HUES48 (cell line): ENCODE measurements at regions not wholly inside any gene's neighbourhood (a gene's known extent, or its start where the extent isn't known, plus 50 kb on each side); places are given as distances from the start of the nearest gene placed in this dataset.

Experiments
- H3K27ac ChIP-seq: one replicate; pipeline ENCODE4 v1.7.0; 2013; ENCODE audit warnings: low read depth, low read length, inconsistent platforms
- H3K27me3 ChIP-seq: 2 replicates; pipeline ENCODE4 v1.6.1; 2013; ENCODE audit warnings: mild to moderate bottlenecking, low read length; ENCODE audit not compliant: control insufficient read depth, insufficient read depth
- H3K36me3 ChIP-seq: 2 replicates; pipeline ENCODE4 v1.6.1; 2013; ENCODE audit warnings: low read length; ENCODE audit not compliant: control insufficient read depth, insufficient read depth
- H3K4me1 ChIP-seq: 2 replicates; pipeline ENCODE4 v1.6.1; 2013; ENCODE audit warnings: mild to moderate bottlenecking, low read length; ENCODE audit not compliant: control insufficient read depth, insufficient read depth
- H3K4me3 ChIP-seq: 2 replicates; pipeline ENCODE4 v1.5.1; 2013; ENCODE audit warnings: mild to moderate bottlenecking, low read depth, low read length
- H3K9ac ChIP-seq: 2 replicates; pipeline ENCODE4 v1.6.1; 2013; ENCODE audit warnings: mild to moderate bottlenecking, low read depth, low read length, moderate library complexity
- H3K9me3 ChIP-seq: 2 replicates; pipeline ENCODE4 v1.6.1; 2013; ENCODE audit warnings: low read length; ENCODE audit not compliant: control insufficient read depth, insufficient read depth

DNA sequence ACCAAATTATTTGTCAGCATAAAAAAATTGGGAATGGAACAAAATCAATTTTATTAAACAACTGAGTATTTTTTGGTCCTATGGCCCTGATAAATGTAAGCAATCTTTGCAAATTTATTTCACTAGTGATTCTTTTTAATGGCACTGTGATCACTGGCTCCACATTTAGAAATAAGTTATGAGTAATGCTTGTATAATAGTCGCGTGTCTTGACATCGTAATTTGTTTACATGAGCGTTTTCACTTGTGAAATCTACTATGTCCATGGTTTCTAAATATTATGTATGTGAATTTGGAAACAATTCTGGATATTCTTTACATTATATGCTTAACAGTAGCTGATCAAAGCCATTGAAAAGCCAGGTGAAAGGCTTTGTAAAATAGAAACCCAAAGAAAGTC is 817.5 kb downstream of the EFNA5 start:
- no peak overlapping the region for H3K27ac ChIP-seq

GRCh38 chr5:106849266-106849665 is 821.5 kb downstream of the EFNA5 start:
- Histone ChIP-seq H3K4me3 (no peak overlapping the region), H3K36me3 (no peaks in the 10 kb centered on the region), H3K4me1 (no peaks in the 10 kb centered on the region), H3K9me3 (no peaks in the 10 kb centered on the region), H3K27ac (no peak overlapping the region), H3K9ac (no peak overlapping the region), H3K27me3 (no peaks in the 10 kb centered on the region)

More for the DNA sequence above, 817.5 kb downstream of the EFNA5 start:
- Histone ChIP-seq H3K4me3 (no peak overlapping the region), H3K36me3 (no peaks in the 10 kb centered on the region; the same call in 1 of the 2 replicates), H3K4me1 (no peaks in the 10 kb centered on the region), H3K27me3 (no peaks in the 10 kb centered on the region), H3K9me3 (peaks cover 3% of the 10 kb centered on the region; the same call in 1 of the 2 replicates), H3K9ac (no peak overlapping the region)

DNA sequence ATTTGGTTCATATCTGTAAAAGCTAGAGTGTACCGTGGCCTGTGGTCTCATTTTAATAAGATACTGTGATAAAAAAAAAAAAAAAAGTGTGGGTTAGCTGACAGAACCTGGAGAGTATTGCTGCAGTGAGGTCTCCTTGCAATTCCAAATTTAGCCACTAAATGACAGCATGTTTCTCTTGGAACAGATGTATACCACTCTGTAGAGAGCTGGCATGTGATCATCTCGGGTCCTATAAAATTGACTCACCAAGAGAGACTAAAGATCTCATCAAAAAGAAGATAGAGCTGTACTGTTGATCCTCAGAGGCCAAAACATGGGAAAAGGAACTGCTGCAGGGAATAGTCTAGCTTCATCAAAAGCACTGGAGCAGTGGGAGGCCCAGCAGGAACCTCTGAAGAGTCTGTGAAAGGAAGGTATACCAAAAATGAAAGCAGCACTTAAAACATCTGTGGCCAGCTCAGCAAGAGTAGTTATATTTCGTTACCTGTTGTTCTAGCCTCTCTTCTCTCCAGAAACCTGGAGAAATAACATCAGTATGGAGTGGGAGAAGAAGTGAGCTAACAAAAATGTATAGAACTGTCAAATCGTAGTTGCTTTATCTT is 826.8 kb downstream of the EFNA5 start:
- no peak overlapping the region for H3K27ac ChIP-seq
- H3K9ac ChIP-seq: no peak overlapping the region
- no peak overlapping the region for H3K4me3 ChIP-seq
- no peaks in the 10 kb centered on the region for H3K36me3 ChIP-seq
- no peaks in the 10 kb centered on the region for H3K9me3 ChIP-seq
- H3K4me1 ChIP-seq: no peaks in the 10 kb centered on the region
- H3K27me3 ChIP-seq: no peaks in the 10 kb centered on the region

DNA sequence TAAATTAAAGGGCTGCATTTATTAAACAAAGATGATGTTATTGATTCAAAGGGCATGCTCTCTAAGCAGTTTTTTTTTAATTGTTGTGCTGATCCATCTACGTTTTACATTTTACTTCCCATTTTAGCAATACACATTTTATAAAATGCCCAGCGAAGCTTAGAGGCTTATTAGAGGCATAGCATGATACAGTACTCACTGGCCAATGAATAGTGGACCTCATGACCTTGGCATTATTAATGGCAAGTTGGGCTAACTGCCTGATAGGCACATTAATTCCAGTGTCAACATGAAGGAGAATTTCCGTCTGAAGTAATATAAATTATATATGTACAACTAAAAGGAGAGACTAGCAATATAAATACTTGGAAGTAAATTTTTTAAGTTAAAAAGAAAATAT is 837.2 kb downstream of the EFNA5 start:
- H3K9me3 ChIP-seq: no peaks in the 10 kb centered on the region
- no peak overlapping the region for H3K4me3 ChIP-seq
- no peak overlapping the region for H3K27ac ChIP-seq
- H3K36me3 ChIP-seq: no peaks in the 10 kb centered on the region
- H3K4me1 ChIP-seq: no peaks in the 10 kb centered on the region
- no peaks in the 10 kb centered on the region for H3K27me3 ChIP-seq
- H3K9ac ChIP-seq: no peak overlapping the region

DNA sequence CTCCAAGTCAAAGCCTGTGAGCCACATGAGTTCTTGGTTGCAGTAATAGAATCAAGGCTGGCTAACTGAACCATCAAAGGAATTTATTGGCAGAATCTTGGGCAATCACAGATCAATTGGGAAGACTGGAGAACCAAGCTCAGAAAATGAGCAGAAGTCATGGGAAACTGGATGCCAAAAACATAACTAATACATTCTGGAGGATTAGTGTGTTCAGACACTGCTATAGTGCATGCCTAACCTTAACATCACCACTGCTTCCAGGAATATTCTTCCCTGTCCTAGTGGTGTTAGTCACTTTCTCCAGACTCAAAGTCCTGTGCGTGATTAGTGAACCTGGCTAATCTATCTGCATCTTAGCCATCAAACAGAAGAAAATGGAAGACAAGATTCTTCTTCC is 843.7 kb downstream of the EFNA5 start:
- no peak overlapping the region for H3K27ac ChIP-seq
- no peaks in the 10 kb centered on the region for H3K36me3 ChIP-seq
- H3K4me3 ChIP-seq: no peak overlapping the region
- H3K9ac ChIP-seq: no peak overlapping the region
- H3K4me1 ChIP-seq: peaks cover 4% of the 10 kb centered on the region; the same call in 1 of the 2 replicates
- no peaks in the 10 kb centered on the region for H3K27me3 ChIP-seq
- no peaks in the 10 kb centered on the region for H3K9me3 ChIP-seq

GRCh38 chr5:106825374-106825773 is 845.4 kb downstream of the EFNA5 start:
- Histone ChIP-seq H3K4me3 (no peak overlapping the region), H3K27ac (no peak overlapping the region), H3K9me3 (no peaks in the 10 kb centered on the region), H3K36me3 (no peaks in the 10 kb centered on the region), H3K27me3 (no peaks in the 10 kb centered on the region), H3K4me1 (peaks cover 4% of the 10 kb centered on the region; the same call in 1 of the 2 replicates), H3K9ac (no peak overlapping the region)

DNA sequence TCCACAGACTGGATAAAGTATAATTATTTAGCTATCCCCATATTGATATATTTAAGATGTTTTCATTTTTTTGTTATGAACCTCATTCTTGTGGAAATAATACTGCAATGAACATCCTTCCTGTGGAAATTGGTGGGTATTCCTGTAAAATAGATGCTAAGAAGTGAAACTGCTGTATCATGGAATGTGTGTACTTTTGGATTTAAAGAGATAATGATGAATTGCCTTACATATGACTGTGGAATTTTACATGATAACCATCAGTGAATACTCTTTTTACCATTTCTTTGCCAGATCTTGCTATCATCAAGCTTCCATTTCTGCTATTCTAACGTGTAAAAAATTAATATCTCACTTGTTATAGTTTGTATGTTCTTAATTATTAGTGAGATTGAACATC is 847.9 kb downstream of the EFNA5 start:
- Histone ChIP-seq H3K9ac (no peak overlapping the region), H3K9me3 (no peaks in the 10 kb centered on the region), H3K4me1 (peaks cover 4% of the 10 kb centered on the region; the same call in 1 of the 2 replicates), H3K27me3 (no peaks in the 10 kb centered on the region), H3K4me3 (no peak overlapping the region), H3K27ac (no peak overlapping the region), H3K36me3 (no peaks in the 10 kb centered on the region)

DNA sequence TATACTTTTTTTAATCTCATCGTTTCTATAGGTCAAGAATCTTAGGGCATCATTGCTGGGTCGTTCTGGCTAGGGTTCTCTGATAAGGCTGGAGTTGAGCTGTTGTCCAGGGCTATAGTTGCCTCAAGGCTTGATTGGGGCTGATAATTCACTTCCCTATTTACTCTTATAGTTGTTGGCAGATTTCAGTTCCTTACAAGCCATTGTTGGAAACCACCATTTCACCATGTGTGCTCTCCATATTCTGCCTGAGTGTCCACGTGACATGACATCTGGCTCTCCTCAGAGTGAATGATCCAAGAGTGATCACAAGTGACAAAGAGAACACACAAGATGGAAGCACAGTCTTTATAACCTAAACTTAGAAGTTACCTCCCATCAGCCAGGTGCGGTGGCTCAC is 852.2 kb downstream of the EFNA5 start:
- Histone ChIP-seq H3K27me3 (no peaks in the 10 kb centered on the region), H3K9ac (no peak overlapping the region), H3K4me1 (no peaks in the 10 kb centered on the region), H3K9me3 (no peaks in the 10 kb centered on the region), H3K36me3 (no peaks in the 10 kb centered on the region), H3K27ac (no peak overlapping the region), H3K4me3 (no peak overlapping the region)

DNA sequence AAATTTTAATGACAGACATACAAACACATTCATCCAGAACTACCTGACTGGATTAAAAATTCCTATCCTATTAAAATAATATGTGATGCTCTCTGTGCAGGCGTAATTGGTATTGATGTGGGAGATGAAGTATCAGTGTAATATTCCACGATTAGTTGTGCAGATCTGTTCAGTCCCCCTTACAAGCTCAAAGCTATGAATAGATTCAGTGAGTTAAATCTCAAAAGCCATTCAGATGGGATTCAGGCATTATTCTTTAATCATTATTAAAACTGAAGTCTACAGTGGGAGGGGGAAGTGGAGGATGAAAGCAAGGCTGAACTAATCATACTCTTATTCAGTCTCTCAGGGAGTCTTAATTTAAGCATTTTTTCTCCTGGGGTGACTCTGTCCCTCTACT is 855.8 kb downstream of the EFNA5 start:
- Histone ChIP-seq H3K36me3 (no peaks in the 10 kb centered on the region), H3K9ac (no peak overlapping the region), H3K27ac (no peak overlapping the region), H3K4me3 (no peak overlapping the region), H3K9me3 (no peaks in the 10 kb centered on the region), H3K27me3 (no peaks in the 10 kb centered on the region), H3K4me1 (no peaks in the 10 kb centered on the region)

DNA sequence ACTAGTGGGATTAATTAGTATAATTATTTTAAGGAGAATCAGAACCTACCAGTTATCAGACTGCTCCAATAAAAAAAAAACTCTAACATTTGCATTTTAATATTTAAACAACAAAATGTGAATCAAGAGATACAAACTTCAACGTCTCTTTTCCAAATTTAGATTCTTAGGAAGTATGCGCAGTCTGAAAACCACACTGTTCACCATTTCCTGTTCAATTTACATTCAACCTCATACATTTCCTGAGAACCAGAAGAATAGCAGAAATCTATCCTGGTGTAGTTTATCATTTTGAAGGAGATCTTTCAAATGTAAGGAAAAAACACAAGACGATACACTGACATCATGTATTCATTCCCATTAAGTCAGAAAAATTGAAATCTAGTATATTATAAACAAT is 869.2 kb downstream of the EFNA5 start:
- H3K4me3 ChIP-seq: no peak overlapping the region
- H3K27ac ChIP-seq: no peak overlapping the region
- no peak overlapping the region for H3K9ac ChIP-seq
- H3K9me3 ChIP-seq: no peaks in the 10 kb centered on the region
- no peaks in the 10 kb centered on the region for H3K27me3 ChIP-seq
- H3K4me1 ChIP-seq: peaks cover 11% of the 10 kb centered on the region
- no peaks in the 10 kb centered on the region for H3K36me3 ChIP-seq

GRCh38 chr5:106797996-106798395 is 872.7 kb downstream of the EFNA5 start:
- Histone ChIP-seq H3K27me3 (no peaks in the 10 kb centered on the region), H3K36me3 (no peaks in the 10 kb centered on the region), H3K4me1 (peaks cover 11% of the 10 kb centered on the region), H3K9ac (no peak overlapping the region), H3K4me3 (no peak overlapping the region), H3K9me3 (no peaks in the 10 kb centered on the region), H3K27ac (peak overlapping the region; percentile 74)
